ENCODE measurements at regions not wholly inside any gene's neighbourhood (a gene's known extent, or its start where the extent isn't known, plus 50 kb on each side); places are given as distances from the start of the nearest gene placed in this dataset.

DNA sequence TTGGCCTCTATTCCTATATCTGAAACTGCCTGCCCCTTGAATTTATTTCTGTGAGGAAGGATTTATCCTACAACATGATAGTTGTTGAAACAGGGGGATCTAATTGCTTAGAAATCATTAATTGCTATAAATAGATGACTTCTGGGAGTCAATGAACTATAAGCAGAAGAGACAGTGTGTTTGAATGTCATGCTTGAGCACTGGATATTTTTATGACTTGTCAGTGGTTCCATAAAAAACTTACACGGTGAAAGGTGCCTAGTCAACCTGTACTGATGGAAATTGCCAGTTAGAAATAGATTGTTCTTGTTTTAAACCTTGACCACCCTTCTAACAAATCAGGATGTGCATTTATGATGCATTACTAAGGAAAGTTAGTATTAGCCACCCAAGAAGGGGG, 306.9 kb upstream of the PPARGC1A start:
- no peak overlapping the region for H3K4me3 Mint-ChIP-seq (ENCODE audit: unreplicated experiment)
- H3K27ac Mint-ChIP-seq (ENCODE audit: low read depth, unreplicated experiment) = no peak overlapping the region
- H3K27me3 Mint-ChIP-seq (ENCODE audit: insufficient read depth, unreplicated experiment) = no peaks in the 10 kb centered on the region
- CTCF ChIA-PET = no interaction called here
- intact Hi-C loops (cut with micrococcal nuclease) = no loop called here
- TF ChIP-seq, protein P1, sequence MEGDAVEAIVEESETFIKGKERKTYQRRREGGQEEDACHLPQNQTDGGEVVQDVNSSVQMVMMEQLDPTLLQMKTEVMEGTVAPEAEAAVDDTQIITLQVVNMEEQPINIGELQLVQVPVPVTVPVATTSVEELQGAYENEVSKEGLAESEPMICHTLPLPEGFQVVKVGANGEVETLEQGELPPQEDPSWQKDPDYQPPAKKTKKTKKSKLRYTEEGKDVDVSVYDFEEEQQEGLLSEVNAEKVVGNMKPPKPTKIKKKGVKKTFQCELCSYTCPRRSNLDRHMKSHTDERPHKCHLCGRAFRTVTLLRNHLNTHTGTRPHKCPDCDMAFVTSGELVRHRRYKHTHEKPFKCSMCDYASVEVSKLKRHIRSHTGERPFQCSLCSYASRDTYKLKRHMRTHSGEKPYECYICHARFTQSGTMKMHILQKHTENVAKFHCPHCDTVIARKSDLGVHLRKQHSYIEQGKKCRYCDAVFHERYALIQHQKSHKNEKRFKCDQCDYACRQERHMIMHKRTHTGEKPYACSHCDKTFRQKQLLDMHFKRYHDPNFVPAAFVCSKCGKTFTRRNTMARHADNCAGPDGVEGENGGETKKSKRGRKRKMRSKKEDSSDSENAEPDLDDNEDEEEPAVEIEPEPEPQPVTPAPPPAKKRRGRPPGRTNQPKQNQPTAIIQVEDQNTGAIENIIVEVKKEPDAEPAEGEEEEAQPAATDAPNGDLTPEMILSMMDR (IDR thresholded peaks at IDR 0.05; ENCODE audit: unreplicated experiment) = no peak
- DNase-seq (ENCODE audit: unreplicated experiment) = no peak
- no peaks in the 10 kb centered on the region for H3K36me3 Mint-ChIP-seq (ENCODE audit: insufficient read depth, unreplicated experiment)
- no peaks in the 10 kb centered on the region for H3K9me3 Mint-ChIP-seq (ENCODE audit: unreplicated experiment)
- BruUV-seq (replicated peaks) = no TSS peak
- POLR2A ChIA-PET = no interaction called here
- peaks cover 13% of the 10 kb centered on the region for H3K4me1 Mint-ChIP-seq (ENCODE audit: insufficient read depth, unreplicated experiment)

DNA sequence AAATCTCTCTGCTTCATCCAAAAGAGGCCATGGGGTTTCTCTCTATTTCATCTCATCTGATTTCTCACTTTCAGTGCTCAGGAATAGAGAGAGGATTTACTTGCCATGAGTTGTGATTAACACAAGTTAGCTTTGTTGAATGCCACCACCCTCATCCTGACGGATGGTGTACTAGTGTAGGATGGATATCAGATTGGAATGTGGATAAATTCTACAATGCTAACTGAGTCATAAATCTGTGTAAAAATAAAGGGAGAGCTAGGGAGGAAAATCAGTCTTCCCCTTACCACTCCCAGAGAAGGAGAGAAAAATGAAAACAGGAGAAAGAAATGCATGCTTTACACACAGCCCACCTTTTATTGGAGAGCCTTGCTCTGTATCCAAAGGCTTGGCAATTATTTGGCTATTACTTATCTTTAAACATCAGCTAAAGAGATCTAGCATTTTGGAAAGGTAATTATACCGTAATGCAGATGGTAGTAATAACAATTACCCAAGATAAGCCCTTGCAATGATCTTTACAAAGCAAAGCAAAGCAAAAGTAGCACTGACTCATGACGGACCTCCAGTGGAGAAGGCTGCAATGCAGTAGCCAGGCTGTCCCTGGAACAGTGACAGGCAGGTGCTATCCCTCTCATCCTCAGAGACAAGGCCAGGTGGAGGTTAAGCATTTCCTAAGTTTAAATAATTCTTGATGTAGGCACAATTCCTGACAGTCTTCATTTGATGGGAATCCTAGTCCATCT, 306.3 kb upstream of the PPARGC1A start:
- H3K4me3 Mint-ChIP-seq (ENCODE audit: unreplicated experiment) = no peak overlapping the region
- no peak overlapping the region for H3K27ac Mint-ChIP-seq (ENCODE audit: low read depth, unreplicated experiment)
- H3K27me3 Mint-ChIP-seq (ENCODE audit: insufficient read depth, unreplicated experiment) = no peaks in the 10 kb centered on the region
- intact Hi-C loops (cut with micrococcal nuclease) = no loop called here
- TF ChIP-seq, protein P1 (IDR thresholded peaks at IDR 0.05; ENCODE audit: unreplicated experiment) = no peak
- peaks cover 13% of the 10 kb centered on the region for H3K4me1 Mint-ChIP-seq (ENCODE audit: insufficient read depth, unreplicated experiment)
- no TSS peak for BruUV-seq (replicated peaks)
- ChIA-PET POLR2A (interaction anchor here (0.6 kb wide), 1 partner anchor 55 kb away, joined by 3 read pairs; no protein-coding TSS in a partner anchor), CTCF (interaction anchor here (0.6 kb wide), 1 partner anchor 1792 kb away, joined by 4 read pairs; no protein-coding TSS in a partner anchor)
- no peak for DNase-seq (ENCODE audit: unreplicated experiment)
- H3K9me3 Mint-ChIP-seq (ENCODE audit: unreplicated experiment) = no peaks in the 10 kb centered on the region
- H3K36me3 Mint-ChIP-seq (ENCODE audit: insufficient read depth, unreplicated experiment) = no peaks in the 10 kb centered on the region

DNA sequence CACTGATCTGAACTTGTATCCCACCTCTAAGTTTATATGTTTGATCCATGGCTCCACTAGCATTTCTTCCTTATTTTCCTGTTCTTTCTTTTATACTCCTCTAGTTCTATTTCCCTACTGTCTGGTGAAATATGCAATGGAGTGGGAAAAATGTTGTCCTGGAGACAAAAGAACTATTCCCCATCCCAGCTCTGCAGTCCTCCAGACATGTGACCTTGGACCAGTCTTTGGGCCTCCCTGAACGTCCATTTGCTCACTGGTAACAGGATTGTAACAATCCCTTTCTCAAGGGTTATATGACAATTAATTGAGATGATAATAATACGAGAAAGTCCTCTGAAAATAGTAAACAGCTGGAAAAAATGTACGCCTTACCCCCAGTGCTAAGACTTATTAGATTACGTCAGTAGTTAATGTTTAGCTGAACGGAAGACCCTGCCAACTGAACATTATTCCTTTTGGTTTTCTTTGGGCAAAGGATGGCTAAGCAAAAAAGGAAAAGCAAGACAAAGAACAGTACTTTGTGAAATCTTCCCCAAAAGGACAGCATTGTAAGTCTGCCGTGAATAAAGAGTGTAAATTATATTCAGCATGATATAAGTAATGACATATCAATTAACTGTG, 302.3 kb upstream of the PPARGC1A start:
- peaks cover 8% of the 10 kb centered on the region for H3K4me1 Mint-ChIP-seq (ENCODE audit: insufficient read depth, unreplicated experiment)
- DNase-seq (ENCODE audit: unreplicated experiment) = no peak
- ChIA-PET POLR2A (no interaction called here), CTCF (interaction anchor here (0.6 kb wide), 1 partner anchor 11 kb away, joined by 3 read pairs; no protein-coding TSS in a partner anchor)
- H3K9me3 Mint-ChIP-seq (ENCODE audit: unreplicated experiment) = no peaks in the 10 kb centered on the region
- no peak overlapping the region for H3K4me3 Mint-ChIP-seq (ENCODE audit: unreplicated experiment)
- no peaks in the 10 kb centered on the region for H3K27me3 Mint-ChIP-seq (ENCODE audit: insufficient read depth, unreplicated experiment)
- intact Hi-C loops (cut with micrococcal nuclease) = no loop called here
- H3K36me3 Mint-ChIP-seq (ENCODE audit: insufficient read depth, unreplicated experiment) = no peaks in the 10 kb centered on the region
- TF ChIP-seq, protein P1 (IDR thresholded peaks at IDR 0.05; ENCODE audit: unreplicated experiment) = no peak
- BruUV-seq (replicated peaks) = no TSS peak
- no peak overlapping the region for H3K27ac Mint-ChIP-seq (ENCODE audit: low read depth, unreplicated experiment)

DNA sequence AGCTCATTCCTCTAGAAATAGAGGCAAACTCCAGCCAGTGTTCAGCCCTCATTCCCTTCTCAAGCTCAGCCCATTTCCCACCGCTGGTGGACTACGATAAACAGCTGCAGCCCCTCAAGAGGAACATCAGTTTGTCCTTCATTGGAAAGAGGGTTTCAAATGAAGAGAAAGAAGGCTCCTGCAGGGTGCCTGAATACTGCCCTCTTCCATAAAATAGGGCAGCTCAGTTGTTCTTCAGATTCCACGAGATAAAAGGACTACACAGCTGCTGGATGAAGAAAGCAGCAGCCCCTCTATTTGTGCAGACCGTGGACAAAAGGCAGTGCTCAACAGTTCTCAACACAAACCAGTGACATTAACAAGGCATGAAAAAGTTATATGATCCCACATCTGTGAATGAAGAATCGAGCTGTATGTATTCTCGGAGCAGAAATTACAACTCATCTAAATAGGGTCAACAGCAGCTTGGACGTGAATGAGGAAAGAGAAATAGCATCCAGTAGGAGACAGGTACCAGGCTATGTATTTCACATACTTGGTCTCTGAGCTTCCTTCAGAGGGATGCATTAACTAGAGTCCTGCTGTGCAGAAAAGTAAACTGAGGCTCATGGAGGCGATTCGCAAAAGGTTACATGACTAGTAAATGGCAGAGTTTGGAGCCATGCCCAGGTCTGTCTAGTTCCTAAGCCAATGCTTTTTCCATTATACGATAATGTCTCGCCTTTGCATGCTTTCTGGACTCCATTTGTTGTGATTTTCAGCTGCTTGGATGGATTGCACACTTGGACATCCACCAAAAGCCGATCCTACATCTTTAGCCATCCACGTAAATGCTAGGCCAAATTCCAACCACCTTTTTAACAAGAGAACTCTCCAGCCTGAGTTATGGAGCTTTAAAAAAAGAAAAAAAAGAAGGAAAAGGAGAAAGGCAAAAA, 301.2 kb upstream of the PPARGC1A start:
- BruUV-seq (replicated peaks) = no TSS peak
- intact Hi-C loops (cut with micrococcal nuclease) = no loop called here
- H3K36me3 Mint-ChIP-seq (ENCODE audit: insufficient read depth, unreplicated experiment) = no peaks in the 10 kb centered on the region
- TF ChIP-seq, protein P1 (IDR thresholded peaks at IDR 0.05; ENCODE audit: unreplicated experiment) = no peak
- H3K27ac Mint-ChIP-seq (ENCODE audit: low read depth, unreplicated experiment) = no peak overlapping the region
- H3K4me3 Mint-ChIP-seq (ENCODE audit: unreplicated experiment) = no peak overlapping the region
- no peak for DNase-seq (ENCODE audit: unreplicated experiment)
- H3K4me1 Mint-ChIP-seq (ENCODE audit: insufficient read depth, unreplicated experiment) = peaks cover 5% of the 10 kb centered on the region
- ChIA-PET CTCF (interaction anchor here (0.8 kb wide), 1 partner anchor 16 kb away, joined by 3 read pairs; no protein-coding TSS in a partner anchor), POLR2A (interaction anchor here (0.5 to 0.6 kb wide), 2 partner anchors 211 to 588 kb away, joined by 3 read pairs; no protein-coding TSS in a partner anchor)
- no peaks in the 10 kb centered on the region for H3K27me3 Mint-ChIP-seq (ENCODE audit: insufficient read depth, unreplicated experiment)
- H3K9me3 Mint-ChIP-seq (ENCODE audit: unreplicated experiment) = no peaks in the 10 kb centered on the region
